PC-3 (cell line): ENCODE measurements at regions not wholly inside any gene's neighbourhood (a gene's known extent, or its start where the extent isn't known, plus 50 kb on each side); places are given as distances from the start of the nearest gene placed in this dataset.

ENCODE experiments used
- ATAC-seq: fragments of 200-7000 bp; cut with Tn5 transposase; 2 replicates; pipeline ENCODE4 v1.9.1; 2020; ENCODE audit warnings: mild to moderate bottlenecking, moderate library complexity
- BruUV-seq: library from RNA; stranded (reverse); fragments of 400-500 nt; replicated peaks from 2 replicates; lab custom pipeline; 2021; lab: Mats Ljungman, UMichigan
- CTCF ChIA-PET: fragments of 300-600 bp; sonication (Branson Sonifier 250); formaldehyde crosslinking; loops from one replicate; lab custom pipeline; 2022; ENCODE audit warnings: antibody characterized with exemption; lab: Charles Lee
- POLR2A ChIA-PET: fragments of 300-600 bp; sonication (Branson Sonifier 250); formaldehyde crosslinking; loops from one replicate; lab custom pipeline; 2022; ENCODE audit warnings: antibody characterized with exemption; ENCODE audit not compliant: unreplicated experiment; lab: Charles Lee
- DNase-seq: peaks from one replicate; pipeline ENCODE4 v3.0.0-alpha.2; 2015
- H2AFZ ChIP-seq: fragments of 300-600 bp; sonication (generic); 2 replicates; pipeline ENCODE4 v1.6.0; 2016; ENCODE audit warnings: antibody characterized with exemption, low read length
- H3F3A ChIP-seq: fragments of 300-600 bp; sonication (generic); one replicate; pipeline ENCODE4 v1.6.0; 2017; ENCODE audit warnings: antibody characterized with exemption, low read length, control low read depth, mild to moderate bottlenecking; ENCODE audit not compliant: unreplicated experiment
- H3K27ac ChIP-seq: fragments of 300-600 bp; sonication (generic); 2 replicates; pipeline ENCODE4 v1.5.1; 2016; ENCODE audit warnings: mild to moderate bottlenecking, low read length
- H3K27me3 ChIP-seq: fragments of 300-600 bp; sonication (generic); 2 replicates; pipeline ENCODE4 v1.6.1; 2016; ENCODE audit warnings: low read length, mixed read lengths
- H3K36me3 ChIP-seq: fragments of 300-600 bp; sonication (generic); 2 replicates; pipeline ENCODE4 v1.6.1; 2016; ENCODE audit warnings: low read depth, mixed run types, low read length, mixed read lengths
- H3K4me1 ChIP-seq: fragments of 300-600 bp; sonication (generic); 2 replicates; pipeline ENCODE4 v1.5.1; 2016; ENCODE audit warnings: low read length; ENCODE audit not compliant: insufficient read depth
- H3K4me2 ChIP-seq: fragments of 300-600 bp; sonication (generic); 2 replicates; pipeline ENCODE4 v1.6.0; 2016; ENCODE audit warnings: low read length
- H3K4me3 ChIP-seq: fragments of 300-600 bp; sonication (generic); 2 replicates; pipeline ENCODE4 v1.5.1; 2016; ENCODE audit warnings: mild to moderate bottlenecking, low read length, mixed read lengths
- H3K79me2 ChIP-seq: fragments of 300-600 bp; sonication (generic); 2 replicates; pipeline ENCODE4 v1.6.1; 2017; ENCODE audit warnings: low read length, mixed read lengths
- H3K9ac ChIP-seq: fragments of 300-600 bp; sonication (generic); 2 replicates; pipeline ENCODE4 v1.6.0; 2016; ENCODE audit warnings: mild to moderate bottlenecking, low read length
- H3K9me2 ChIP-seq: fragments of 300-600 bp; sonication (generic); replicated peaks from 2 replicates; pipeline ENCODE4 v1.6.1; 2016; ENCODE audit warnings: mixed run types, low read length, mixed read lengths
- H3K9me3 ChIP-seq: fragments of 300-600 bp; sonication (generic); 2 replicates; pipeline ENCODE4 v1.6.1; 2016; ENCODE audit warnings: low read length, mixed read lengths
- H4K20me1 ChIP-seq: fragments of 300-600 bp; sonication (generic); 2 replicates; pipeline ENCODE4 v1.6.1; 2016; ENCODE audit warnings: low read length, mixed read lengths
- CTCF ChIP-seq: fragments of 300-600 bp; sonication (generic); conservative IDR thresholded peaks from 2 replicates; pipeline ENCODE4 v1.5.1; 2017; ENCODE audit warnings: antibody characterized with exemption, low read depth, mild to moderate bottlenecking, low read length
- EZH2 ChIP-seq: fragments of 300-600 bp; sonication (generic); IDR thresholded peaks from one replicate; pipeline ENCODE4 v1.6.1; 2017; ENCODE audit warnings: antibody characterized with exemption, mild to moderate bottlenecking, low read length; ENCODE audit not compliant: unreplicated experiment
- EZH2phosphoT487 ChIP-seq: fragments of 300-600 bp; sonication (generic); IDR thresholded peaks from 2 replicates; pipeline ENCODE4 v1.6.1; 2018; ENCODE audit warnings: mild to moderate bottlenecking, antibody characterized with exemption, low read length, borderline replicate concordance
- intact Hi-C: fragments of 100-400 bp; cut with micrococcal nuclease; formaldehyde crosslinking; loops from 2 replicates; pipeline ENCODE4 v1.9.0; 2023

GRCh38 chr4:180363815-180364214 is 1879.4 kb upstream of the TENM3 start:
- H3K27me3 ChIP-seq: no peaks in the 10 kb centered on the region
- H4K20me1 ChIP-seq: no peaks in the 10 kb centered on the region
- H3K4me2 ChIP-seq: 0 out of 2 replicates have a peak overlapping the region, but pooled peaks have one; percentile 24
- TF ChIP-seq CTCF (no peak), EZH2phosphoT487 (no peak), EZH2 (no peak)
- no peak overlapping the region for H3K4me3 ChIP-seq
- no TSS peak for BruUV-seq
- no peaks in the 10 kb centered on the region for H3K9me3 ChIP-seq
- peak; percentile 50 for ATAC-seq
- no peak overlapping the region for H3K9ac ChIP-seq
- no peak overlapping the region for H3K27ac ChIP-seq
- no peak overlapping the region for H2AFZ ChIP-seq
- peak; percentile 76 for DNase-seq
- intact Hi-C loops: no loop called here
- no peaks in the 10 kb centered on the region for H3F3A ChIP-seq
- no peaks in the 10 kb centered on the region; the same call in 1 of the 2 replicates for H3K4me1 ChIP-seq
- no peaks in the 10 kb centered on the region for H3K9me2 ChIP-seq
- no peaks in the 10 kb centered on the region for H3K79me2 ChIP-seq
- POLR2A ChIA-PET: no interaction called here
- no peaks in the 10 kb centered on the region for H3K36me3 ChIP-seq
- CTCF ChIA-PET: no interaction called here

- Histone ChIP-seq H3K4me2 (no peak overlapping the region), H3K9ac (no peak overlapping the region), H3K9me2 (no peaks in the 10 kb centered on the region), H3K36me3 (no peaks in the 10 kb centered on the region), H3K27ac (no peak overlapping the region), H2AFZ (no peak overlapping the region), H3F3A (no peaks in the 10 kb centered on the region), H3K27me3 (no peaks in the 10 kb centered on the region), H3K79me2 (no peaks in the 10 kb centered on the region), H3K9me3 (no peaks in the 10 kb centered on the region), H3K4me1 (0 out of 2 replicates have a peak, but pooled peaks cover 6% of the 10 kb centered on the region), H4K20me1 (no peaks in the 10 kb centered on the region), H3K4me3 (no peak overlapping the region)
- BruUV-seq: no TSS peak
- TF ChIP-seq EZH2phosphoT487: no peak
- ATAC-seq (no peak), DNase-seq (no peak)
- ChIA-PET POLR2A (no interaction called here), CTCF (no interaction called here)
- intact Hi-C loops: no loop called here
Measured at GRCh38 chr4:180372691-180373090, 1870.5 kb upstream of the TENM3 start.

GRCh38 chr4:180377741-180378140 is 1865.5 kb upstream of the TENM3 start:
- Histone ChIP-seq H3K4me2 (no peak overlapping the region), H3F3A (no peaks in the 10 kb centered on the region), H3K79me2 (no peaks in the 10 kb centered on the region), H3K27me3 (no peaks in the 10 kb centered on the region), H3K27ac (no peak overlapping the region), H3K9me2 (no peaks in the 10 kb centered on the region), H4K20me1 (no peaks in the 10 kb centered on the region), H3K9me3 (no peaks in the 10 kb centered on the region), H3K4me3 (no peak overlapping the region), H3K4me1 (peaks cover 8% of the 10 kb centered on the region; the same call in 1 of the 2 replicates), H2AFZ (no peak overlapping the region), H3K9ac (no peak overlapping the region), H3K36me3 (no peaks in the 10 kb centered on the region)
- ATAC-seq (no peak), DNase-seq (no peak)
- no TSS peak for BruUV-seq
- ChIA-PET POLR2A (no interaction called here), CTCF (no interaction called here)
- intact Hi-C loops: no loop called here
- TF ChIP-seq EZH2phosphoT487: no peak
- no peak for TF ChIP-seq CTCF
- TF ChIP-seq EZH2: no peak
